Panc1 (cell line): ENCODE measurements at regions not wholly inside any gene's neighbourhood (a gene's known extent, or its start where the extent isn't known, plus 50 kb on each side); places are given as distances from the start of the nearest gene placed in this dataset.

Experiments
- ATAC-seq: fragments of 200-7000 bp; cut with Tn5 transposase; 2 replicates; pipeline ENCODE4 v1.9.1; 2020; ENCODE audit warnings: mild to moderate bottlenecking, moderate library complexity
- BruUV-seq: library from RNA; stranded (reverse); fragments of 400-500 nt; replicated peaks from 2 replicates; lab custom pipeline; 2021; lab: Mats Ljungman, UMichigan
- CTCF ChIA-PET: fragments of 300-600 bp; sonication (Branson Sonifier 250); formaldehyde crosslinking; loops from one replicate; lab custom pipeline; 2022; ENCODE audit warnings: antibody characterized with exemption; lab: Charles Lee
- POLR2A ChIA-PET: fragments of 300-600 bp; sonication (Branson Sonifier 250); formaldehyde crosslinking; loops from one replicate; lab custom pipeline; 2022; ENCODE audit warnings: antibody characterized with exemption; lab: Charles Lee
- DNase-seq: peaks from one replicate; pipeline ENCODE4 v3.0.0-alpha.2; 2010; ENCODE audit warnings: low read depth, low spot score
- H3K27ac ChIP-seq: 2 replicates; pipeline ENCODE4 v1.5.1; 2011; ENCODE audit warnings: mild to moderate bottlenecking, low read length, inconsistent platforms
- H3K27me3 ChIP-seq: fragments of 200-500 bp; sonication (Bioruptor generic); 2 replicates; pipeline ENCODE4 v1.6.0; 2014; ENCODE audit warnings: low read length, inconsistent platforms; ENCODE audit not compliant: control insufficient read depth, insufficient read depth
- H3K36me3 ChIP-seq: fragments of 200-500 bp; sonication (Bioruptor generic); 2 replicates; pipeline ENCODE4 v1.5.1; 2014; ENCODE audit warnings: inconsistent platforms, mild to moderate bottlenecking, low read length, moderate library complexity; ENCODE audit not compliant: control insufficient read depth, insufficient read depth
- H3K4me1 ChIP-seq: 2 replicates; pipeline ENCODE4 v1.5.1; 2011; ENCODE audit warnings: inconsistent platforms, mild to moderate bottlenecking, low read length, moderate library complexity; ENCODE audit not compliant: control insufficient read depth, insufficient read depth
- H3K4me3 ChIP-seq, 2 experiments: 2 replicates each; pipeline ENCODE4 v1.5.1; 2011 to 2012; ENCODE audit warnings: low read depth in 2 of 2, low read length in 2 of 2, mild to moderate bottlenecking in 2 of 2, inconsistent platforms in 1 of 2, moderate library complexity in 1 of 2
- H3K9me3 ChIP-seq: fragments of 200-500 bp; sonication (Bioruptor generic); 2 replicates; pipeline ENCODE4 v1.5.1; 2014; ENCODE audit warnings: low read depth, mild to moderate bottlenecking, inconsistent platforms, low read length, moderate library complexity; ENCODE audit not compliant: control insufficient read depth, insufficient read depth
- POLR2AphosphoS5 ChIP-seq: IDR thresholded peaks from 2 replicates; pipeline ENCODE4 v1.6.1; 2012; ENCODE audit warnings: mild to moderate bottlenecking, low read depth, low read length, moderate library complexity
- SIN3A ChIP-seq: IDR thresholded peaks from 2 replicates; pipeline ENCODE4 v1.6.1; 2012; ENCODE audit warnings: low read depth, mild to moderate bottlenecking, low read length, moderate library complexity, borderline replicate concordance; ENCODE audit not compliant: insufficient read depth
- TCF7L2 ChIP-seq: IDR thresholded peaks from 2 replicates; pipeline ENCODE4 v1.6.1; 2011; ENCODE audit warnings: mild to moderate bottlenecking, low read depth, low read length, inconsistent platforms
- in situ Hi-C: cut with HindIII; loops from 2 replicates; pipeline ENCODE4 v1.10.0; 2016; ENCODE audit warnings: low sequenced_read_pairs, low pct_unique_long_range_greater_than_20kb
- intact Hi-C: fragments of 100-400 bp; cut with micrococcal nuclease; formaldehyde crosslinking; loops from one replicate; pipeline ENCODE4 v1.10.0; 2022; ENCODE audit not compliant: unreplicated experiment
- TF ChIP-seq, protein P1 (sequence below), 2 experiments: IDR thresholded peaks; 2 replicates each; pipeline ENCODE4 v1.6.1; 2011 to 2012; ENCODE audit warnings: low read depth in 2 of 2, control low read depth in 1 of 2, low read length in 1 of 2, mild to moderate bottlenecking in 1 of 2, moderate library complexity in 1 of 2; ENCODE audit not compliant: insufficient read depth in 1 of 2
- TF ChIP-seq, protein P2 (sequence below): fragments of 450-650 bp; IDR thresholded peaks from 2 replicates; pipeline ENCODE4 v1.5.1; 2017; ENCODE audit warnings: mild to moderate bottlenecking

DNA sequence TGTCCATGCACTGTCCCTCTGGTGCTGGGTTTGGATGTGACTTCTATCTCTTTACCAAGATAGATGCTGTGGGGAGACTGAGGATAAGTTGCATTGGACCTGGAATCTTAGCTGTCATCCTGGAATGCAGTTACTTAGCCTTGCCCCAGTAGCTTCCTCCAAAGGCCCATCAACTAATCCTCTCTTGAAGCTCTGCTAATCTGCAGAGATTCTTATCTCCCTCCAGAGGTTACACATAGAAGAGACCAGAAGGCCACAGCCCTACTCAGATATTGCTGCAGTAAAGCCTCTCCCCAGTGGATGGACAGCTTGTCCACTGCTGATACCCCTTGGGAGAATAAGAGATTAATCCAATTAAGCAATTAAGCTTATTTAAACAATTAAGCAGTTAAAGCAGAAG is 867.2 kb downstream of the BCL11B start:
- ChIA-PET CTCF (no interaction called here), POLR2A (no interaction called here)
- Histone ChIP-seq H3K4me1 (no peaks in the 10 kb centered on the region), H3K36me3 (no peaks in the 10 kb centered on the region), H3K27ac (no peak overlapping the region), H3K27me3 (no peaks in the 10 kb centered on the region), H3K4me3 (no peak overlapping the region), H3K9me3 (no peaks in the 10 kb centered on the region)
- no peak for DNase-seq
- no peak for ATAC-seq
- BruUV-seq: no TSS peak
- TF ChIP-seq, protein P1, sequence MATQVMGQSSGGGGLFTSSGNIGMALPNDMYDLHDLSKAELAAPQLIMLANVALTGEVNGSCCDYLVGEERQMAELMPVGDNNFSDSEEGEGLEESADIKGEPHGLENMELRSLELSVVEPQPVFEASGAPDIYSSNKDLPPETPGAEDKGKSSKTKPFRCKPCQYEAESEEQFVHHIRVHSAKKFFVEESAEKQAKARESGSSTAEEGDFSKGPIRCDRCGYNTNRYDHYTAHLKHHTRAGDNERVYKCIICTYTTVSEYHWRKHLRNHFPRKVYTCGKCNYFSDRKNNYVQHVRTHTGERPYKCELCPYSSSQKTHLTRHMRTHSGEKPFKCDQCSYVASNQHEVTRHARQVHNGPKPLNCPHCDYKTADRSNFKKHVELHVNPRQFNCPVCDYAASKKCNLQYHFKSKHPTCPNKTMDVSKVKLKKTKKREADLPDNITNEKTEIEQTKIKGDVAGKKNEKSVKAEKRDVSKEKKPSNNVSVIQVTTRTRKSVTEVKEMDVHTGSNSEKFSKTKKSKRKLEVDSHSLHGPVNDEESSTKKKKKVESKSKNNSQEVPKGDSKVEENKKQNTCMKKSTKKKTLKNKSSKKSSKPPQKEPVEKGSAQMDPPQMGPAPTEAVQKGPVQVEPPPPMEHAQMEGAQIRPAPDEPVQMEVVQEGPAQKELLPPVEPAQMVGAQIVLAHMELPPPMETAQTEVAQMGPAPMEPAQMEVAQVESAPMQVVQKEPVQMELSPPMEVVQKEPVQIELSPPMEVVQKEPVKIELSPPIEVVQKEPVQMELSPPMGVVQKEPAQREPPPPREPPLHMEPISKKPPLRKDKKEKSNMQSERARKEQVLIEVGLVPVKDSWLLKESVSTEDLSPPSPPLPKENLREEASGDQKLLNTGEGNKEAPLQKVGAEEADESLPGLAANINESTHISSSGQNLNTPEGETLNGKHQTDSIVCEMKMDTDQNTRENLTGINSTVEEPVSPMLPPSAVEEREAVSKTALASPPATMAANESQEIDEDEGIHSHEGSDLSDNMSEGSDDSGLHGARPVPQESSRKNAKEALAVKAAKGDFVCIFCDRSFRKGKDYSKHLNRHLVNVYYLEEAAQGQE (IDR thresholded peaks at IDR 0.05; ENCODE audit: insufficient read depth in 1 of 2, low read depth in 2 of 2, low read length in 1 of 2): no peak
- TF ChIP-seq, protein P2, sequence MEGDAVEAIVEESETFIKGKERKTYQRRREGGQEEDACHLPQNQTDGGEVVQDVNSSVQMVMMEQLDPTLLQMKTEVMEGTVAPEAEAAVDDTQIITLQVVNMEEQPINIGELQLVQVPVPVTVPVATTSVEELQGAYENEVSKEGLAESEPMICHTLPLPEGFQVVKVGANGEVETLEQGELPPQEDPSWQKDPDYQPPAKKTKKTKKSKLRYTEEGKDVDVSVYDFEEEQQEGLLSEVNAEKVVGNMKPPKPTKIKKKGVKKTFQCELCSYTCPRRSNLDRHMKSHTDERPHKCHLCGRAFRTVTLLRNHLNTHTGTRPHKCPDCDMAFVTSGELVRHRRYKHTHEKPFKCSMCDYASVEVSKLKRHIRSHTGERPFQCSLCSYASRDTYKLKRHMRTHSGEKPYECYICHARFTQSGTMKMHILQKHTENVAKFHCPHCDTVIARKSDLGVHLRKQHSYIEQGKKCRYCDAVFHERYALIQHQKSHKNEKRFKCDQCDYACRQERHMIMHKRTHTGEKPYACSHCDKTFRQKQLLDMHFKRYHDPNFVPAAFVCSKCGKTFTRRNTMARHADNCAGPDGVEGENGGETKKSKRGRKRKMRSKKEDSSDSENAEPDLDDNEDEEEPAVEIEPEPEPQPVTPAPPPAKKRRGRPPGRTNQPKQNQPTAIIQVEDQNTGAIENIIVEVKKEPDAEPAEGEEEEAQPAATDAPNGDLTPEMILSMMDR: no peak
- TF ChIP-seq SIN3A (no peak), TCF7L2 (no peak), POLR2AphosphoS5 (no peak)
- intact Hi-C loops (no loop called here), in situ Hi-C loops (no loop called here)

DNA sequence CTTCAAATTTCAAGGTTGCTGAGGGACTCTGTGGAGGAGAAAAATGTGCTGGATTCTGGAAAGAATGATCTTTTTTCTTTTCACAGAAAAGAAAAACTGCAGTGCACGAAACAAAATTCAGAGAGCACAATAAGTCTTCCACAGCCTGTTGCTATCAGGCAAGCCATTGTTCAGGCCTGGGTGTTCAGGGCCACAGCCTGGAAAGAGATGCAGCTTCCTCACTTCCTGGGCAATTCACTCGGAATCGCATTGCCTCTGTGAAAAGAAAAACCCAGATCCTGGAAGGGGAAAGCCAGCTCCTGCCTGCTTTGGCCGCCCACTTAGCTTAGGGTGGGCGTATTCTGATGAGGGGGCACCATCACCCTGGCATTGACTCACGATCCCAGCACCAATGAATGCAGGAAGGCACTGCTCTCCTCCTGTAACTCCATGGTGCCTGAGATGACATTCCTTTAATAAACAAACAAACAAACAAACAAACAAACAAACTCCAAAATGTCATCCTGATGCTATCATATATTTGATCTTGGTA is 863.9 kb downstream of the BCL11B start:
- TF ChIP-seq TCF7L2 (no peak), SIN3A (no peak), POLR2AphosphoS5 (no peak)
- TF ChIP-seq, protein P1 (IDR thresholded peaks at IDR 0.05; ENCODE audit: insufficient read depth in 1 of 2, low read depth in 2 of 2, low read length in 1 of 2): no peak
- TF ChIP-seq, protein P2: no peak
- ATAC-seq (no peak), DNase-seq (no peak)
- CTCF ChIA-PET: no interaction called here
- BruUV-seq: no TSS peak
- in situ Hi-C loops (no loop called here), intact Hi-C loops (no loop called here)
- POLR2A ChIA-PET: no interaction called here
- no peaks in the 10 kb centered on the region for H3K36me3 ChIP-seq
- H3K27ac ChIP-seq: no peak overlapping the region
- H3K27me3 ChIP-seq: no peaks in the 10 kb centered on the region
- no peaks in the 10 kb centered on the region for H3K9me3 ChIP-seq
- H3K4me1 ChIP-seq: no peaks in the 10 kb centered on the region
- H3K4me3 ChIP-seq: no peak overlapping the region
